ENCODE measurements at regions not wholly inside any gene's neighbourhood (a gene's known extent, or its start where the extent isn't known, plus 50 kb on each side); places are given as distances from the start of the nearest gene placed in this dataset.
A peak's percentile ranks its signal among the peaks of the same experiment; 100 is the strongest.
"Not testable (repeated sequence)": the region's sequence is repeated elsewhere in the genome, so short reads cannot be mapped to it uniquely, and the experiment has no call there.

DNA sequence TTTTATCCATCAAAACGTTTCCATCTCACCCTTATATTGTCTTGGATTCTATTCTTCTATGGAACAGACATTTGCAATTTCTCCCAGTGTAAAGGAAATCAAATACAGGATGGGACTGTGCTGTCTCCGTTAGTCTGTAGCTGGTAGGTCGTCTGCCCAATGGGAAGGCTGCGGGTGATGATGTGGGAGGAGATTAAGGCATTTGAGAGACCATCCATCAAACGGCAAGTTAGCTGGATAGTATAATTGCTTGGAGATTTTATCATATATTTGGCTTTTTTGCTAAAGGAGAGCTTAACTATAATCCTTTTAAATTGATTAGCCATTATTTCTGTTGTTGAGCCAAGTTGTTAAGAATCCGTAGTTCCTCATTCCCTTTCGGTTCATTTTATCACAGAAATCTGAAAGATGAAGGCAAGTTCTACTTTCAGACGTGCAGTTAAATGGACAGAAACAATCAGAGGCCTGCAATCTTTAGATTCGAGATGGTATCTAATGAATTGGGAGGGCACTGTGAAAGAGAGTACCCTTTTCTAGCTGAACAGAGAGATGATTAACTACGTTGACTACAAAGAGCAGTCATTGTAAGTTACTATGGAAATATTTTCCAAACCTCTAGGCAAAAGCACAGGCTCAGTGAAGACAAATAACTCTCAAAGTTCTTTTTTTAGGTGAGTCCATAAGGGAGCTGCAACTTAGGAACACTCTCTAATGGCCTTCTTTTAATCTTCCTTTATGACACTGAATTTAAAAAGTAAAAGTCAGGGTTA is 253.3 kb upstream of the KIAA1217 start:
- DNase-seq (ENCODE audit: low read depth), result no peak

- DNase-seq (ENCODE audit: low read depth), result no peak
Measured at GRCh38 chr10:23965123-23965522, 243.8 kb upstream of the KIAA1217 start.

DNA sequence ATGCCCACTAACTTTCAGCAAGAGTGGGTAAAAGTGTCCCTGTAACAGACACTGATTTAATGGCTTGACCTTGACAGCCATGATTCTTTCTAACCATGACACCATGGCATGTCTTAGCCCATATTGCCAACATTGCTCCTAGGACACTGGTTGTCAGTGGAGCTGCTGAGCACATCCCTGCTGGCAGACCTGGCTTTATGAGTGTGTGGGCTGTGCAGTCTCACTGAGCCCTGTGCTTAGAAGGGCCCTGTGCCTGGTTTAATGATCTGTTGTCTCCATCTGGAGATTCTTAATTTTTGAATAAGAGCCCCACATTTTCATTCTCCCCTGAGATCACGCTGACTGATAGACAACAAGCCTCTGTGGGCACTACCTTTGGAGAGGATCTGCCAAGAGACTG is 243.1 kb upstream of the KIAA1217 start:
- no peak for DNase-seq (ENCODE audit: low read depth)

DNA sequence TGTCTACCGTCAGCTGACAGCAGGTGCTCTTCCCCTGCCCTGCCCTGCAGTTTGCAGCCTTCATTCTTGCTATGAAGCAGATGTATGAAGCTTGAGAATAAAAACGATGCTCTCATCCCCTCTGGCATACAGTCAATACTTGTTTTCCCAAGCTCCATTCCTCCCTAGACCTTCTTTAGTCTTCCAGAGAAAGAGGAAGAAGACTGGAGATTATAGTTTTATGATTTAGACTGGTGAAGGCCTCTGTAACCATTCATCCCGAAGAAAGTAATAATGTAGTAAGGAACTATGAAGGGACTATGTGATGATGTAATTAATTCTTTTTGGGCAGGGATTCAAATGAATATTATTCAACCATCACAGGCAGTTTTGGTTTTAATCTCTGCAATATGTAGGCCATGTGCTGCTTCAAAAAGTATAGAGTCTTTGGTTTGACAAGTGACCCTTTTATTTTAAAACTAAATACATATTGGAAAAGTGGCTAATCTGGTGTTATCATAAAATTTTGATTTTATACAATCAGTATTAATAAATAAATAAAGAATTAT is 242.4 kb upstream of the KIAA1217 start:
- no peak for DNase-seq (ENCODE audit: low read depth)

GRCh38 chr10:23968301-23968700 is 240.6 kb upstream of the KIAA1217 start:
- DNase-seq (ENCODE audit: low read depth), result no peak

GRCh38 chr10:23974746-23975272 is 234.1 kb upstream of the KIAA1217 start:
- no peak for DNase-seq (ENCODE audit: low read depth)

DNA sequence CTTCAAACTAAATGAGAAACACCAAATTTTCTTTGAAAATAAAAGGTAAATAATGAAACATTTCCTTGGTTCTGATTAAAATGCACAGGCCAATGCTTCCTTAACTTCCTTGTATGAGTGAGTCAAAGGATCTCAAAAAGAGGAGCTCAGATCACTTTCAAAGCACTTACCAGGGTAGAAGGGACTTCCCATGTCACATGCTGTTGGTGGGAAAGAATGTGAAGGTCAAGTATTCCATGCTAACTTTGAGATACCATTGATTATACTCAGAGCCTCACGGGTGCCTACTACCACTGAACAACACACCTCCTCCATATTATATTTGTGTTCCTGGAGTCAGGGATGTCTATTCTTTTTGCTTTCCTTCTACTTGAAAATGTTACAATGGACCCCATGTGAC is 233.5 kb upstream of the KIAA1217 start:
- no peak for DNase-seq (ENCODE audit: low read depth)

GRCh38 chr10:23976275-23976674 is 232.7 kb upstream of the KIAA1217 start:
- no peak for DNase-seq (ENCODE audit: low read depth)

- DNase-seq (ENCODE audit: low read depth), result no peak
Measured at GRCh38 chr10:23978317-23978716, 230.6 kb upstream of the KIAA1217 start.

GRCh38 chr10:23980094-23980493 is 228.8 kb upstream of the KIAA1217 start:
- no peak for DNase-seq (ENCODE audit: low read depth)

DNA sequence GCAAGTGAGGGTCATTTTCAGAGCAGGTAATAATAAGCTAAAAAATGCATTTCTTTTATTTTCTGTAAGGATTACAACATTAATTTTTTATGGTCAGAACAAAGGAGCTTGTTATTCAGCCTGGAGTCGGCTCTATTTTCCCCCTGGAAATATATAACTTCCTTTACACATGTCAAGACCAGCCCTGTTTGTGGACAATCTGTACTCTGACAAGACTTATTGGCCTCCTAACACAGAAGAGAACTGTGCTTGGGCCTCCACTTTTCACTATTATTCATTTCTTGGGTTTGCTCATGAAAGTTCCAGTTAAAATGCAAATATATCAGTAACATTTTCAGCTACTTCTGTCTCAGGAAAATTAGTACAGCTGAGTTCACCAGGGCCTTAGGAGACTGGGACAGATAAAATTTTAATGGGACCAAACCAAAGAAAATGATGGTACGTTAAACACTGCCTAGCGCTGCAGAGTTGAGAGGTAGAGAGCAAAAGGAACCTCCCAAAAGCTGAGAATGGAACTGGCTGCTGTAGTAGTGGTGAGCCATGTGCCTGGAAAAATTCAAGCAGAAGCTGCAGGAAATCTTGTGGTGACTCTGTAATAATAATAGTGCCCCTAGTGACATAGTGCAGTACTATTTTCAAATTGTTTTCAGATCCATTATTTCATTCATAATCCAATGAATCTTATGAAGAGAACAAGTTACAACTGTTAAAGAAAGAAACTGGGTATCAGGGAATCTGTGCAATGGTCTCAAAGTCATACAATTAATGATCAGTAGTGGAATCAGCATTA is 227.2 kb upstream of the KIAA1217 start:
- DNase-seq (ENCODE audit: low read depth), result peak; percentile 2

DNA sequence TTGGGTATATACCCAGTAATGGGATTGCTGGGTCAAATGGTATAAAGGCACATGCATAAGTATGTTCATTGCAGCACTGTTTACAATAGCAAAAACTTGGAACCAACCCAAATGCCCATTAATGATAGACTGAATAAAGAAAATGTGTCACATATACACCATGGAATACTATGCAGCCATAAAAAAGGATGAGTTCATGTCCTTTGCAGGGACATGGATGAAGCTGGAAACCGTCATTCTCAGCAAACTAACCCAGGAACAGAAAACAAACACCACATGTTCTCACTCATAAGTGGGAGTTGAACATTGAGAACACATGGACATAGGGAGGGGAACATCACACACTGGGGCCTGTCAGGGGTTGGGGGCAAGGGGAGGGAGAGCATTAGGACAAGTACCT is 224.5 kb upstream of the KIAA1217 start:
- DNase-seq (ENCODE audit: low read depth), result not testable (repeated sequence)

DNA sequence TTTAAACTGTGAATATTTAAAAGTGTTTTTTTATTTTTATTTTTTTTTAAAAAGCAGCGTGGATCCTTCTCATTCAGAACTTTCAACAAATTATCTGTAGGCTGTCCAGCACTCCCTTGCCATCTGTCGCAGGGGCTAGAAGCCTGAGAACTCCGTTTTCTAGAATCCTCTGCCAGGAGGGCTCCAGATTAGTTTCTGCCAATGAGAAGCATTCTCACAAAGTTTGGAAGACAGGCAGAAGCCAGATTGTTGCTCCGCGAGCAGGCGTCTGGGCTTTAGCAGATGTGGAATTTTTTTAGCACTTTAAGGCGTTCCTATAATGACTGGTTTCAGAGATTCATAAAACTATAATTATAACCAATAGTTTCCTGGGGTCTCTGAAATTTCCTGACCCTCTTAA is 220.9 kb upstream of the KIAA1217 start:
- DNase-seq (ENCODE audit: low read depth), result no peak

DNA sequence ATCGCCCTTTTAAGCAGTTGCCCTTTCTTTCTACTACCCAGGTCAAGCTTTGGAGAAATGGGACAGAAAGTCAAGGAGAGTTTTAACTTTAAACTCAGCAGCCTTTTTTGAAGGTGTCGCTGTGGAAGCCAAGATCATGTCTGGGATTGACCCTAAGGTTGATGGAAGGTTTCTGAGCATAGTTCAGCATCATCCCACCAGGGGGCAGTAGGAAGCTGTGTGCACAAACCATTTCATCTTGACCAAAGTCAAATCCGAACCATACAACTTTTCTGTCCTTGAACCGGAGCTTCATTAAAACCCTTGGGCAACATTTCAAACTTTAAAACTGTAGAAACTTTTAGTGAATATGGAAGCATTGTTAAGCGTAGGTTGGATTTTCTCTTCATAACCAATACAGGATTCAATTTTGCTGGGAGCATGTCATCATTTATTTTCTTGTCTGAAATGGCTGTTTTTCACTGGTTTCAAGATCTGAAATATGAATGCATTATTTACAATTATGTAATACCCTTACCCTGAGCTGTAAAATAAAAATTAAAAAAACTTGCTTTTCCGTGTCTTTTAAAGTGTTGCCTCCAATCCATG is 214.4 kb upstream of the KIAA1217 start:
- DNase-seq (ENCODE audit: low read depth), result peak; percentile 58

DNA sequence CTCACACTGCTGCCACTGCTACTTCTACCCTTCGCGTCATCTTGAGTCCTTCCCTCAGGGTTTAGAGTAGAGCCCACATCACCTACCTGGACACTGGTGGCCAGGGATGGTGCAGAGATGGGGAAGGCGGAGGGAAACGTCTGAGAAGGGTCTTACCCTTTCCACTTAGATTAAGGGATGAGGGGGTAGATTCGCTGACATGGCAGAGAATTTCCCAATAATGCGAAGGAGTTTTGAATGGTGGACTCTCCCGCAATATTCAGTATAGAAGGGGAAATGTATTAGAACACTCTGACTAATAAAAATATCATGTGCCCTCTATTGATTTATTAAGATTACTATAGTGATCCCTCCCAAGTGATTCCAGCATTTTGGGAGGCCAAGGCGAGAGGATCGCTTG is 209.5 kb upstream of the KIAA1217 start:
- no peak for DNase-seq (ENCODE audit: low read depth)

- no peak for DNase-seq (ENCODE audit: low read depth)
Measured at GRCh38 chr10:24000271-24000813, 208.6 kb upstream of the KIAA1217 start.

DNA sequence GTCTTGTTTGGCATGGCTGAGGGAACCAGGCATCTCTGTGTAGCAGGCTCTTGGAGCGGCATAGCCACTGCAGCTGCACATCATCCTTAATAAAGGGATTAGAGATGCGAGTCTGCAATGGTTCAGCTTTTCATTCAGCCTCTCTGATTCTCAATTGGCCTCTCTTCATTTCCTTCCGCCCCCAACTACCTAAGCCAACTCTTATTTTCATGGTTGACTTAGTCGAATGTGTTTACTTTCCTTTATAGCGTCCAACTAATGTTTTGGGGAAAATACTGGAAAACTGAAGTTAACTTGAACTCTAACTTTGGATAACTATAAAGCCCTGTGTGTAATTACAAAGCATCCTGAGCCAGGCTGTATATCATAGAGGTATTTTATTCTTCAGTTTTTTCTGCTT is 202.2 kb upstream of the KIAA1217 start:
- no peak for DNase-seq (ENCODE audit: low read depth)

GRCh38 chr10:24007359-24007758 is 201.6 kb upstream of the KIAA1217 start:
- DNase-seq (ENCODE audit: low read depth), result no peak

DNA sequence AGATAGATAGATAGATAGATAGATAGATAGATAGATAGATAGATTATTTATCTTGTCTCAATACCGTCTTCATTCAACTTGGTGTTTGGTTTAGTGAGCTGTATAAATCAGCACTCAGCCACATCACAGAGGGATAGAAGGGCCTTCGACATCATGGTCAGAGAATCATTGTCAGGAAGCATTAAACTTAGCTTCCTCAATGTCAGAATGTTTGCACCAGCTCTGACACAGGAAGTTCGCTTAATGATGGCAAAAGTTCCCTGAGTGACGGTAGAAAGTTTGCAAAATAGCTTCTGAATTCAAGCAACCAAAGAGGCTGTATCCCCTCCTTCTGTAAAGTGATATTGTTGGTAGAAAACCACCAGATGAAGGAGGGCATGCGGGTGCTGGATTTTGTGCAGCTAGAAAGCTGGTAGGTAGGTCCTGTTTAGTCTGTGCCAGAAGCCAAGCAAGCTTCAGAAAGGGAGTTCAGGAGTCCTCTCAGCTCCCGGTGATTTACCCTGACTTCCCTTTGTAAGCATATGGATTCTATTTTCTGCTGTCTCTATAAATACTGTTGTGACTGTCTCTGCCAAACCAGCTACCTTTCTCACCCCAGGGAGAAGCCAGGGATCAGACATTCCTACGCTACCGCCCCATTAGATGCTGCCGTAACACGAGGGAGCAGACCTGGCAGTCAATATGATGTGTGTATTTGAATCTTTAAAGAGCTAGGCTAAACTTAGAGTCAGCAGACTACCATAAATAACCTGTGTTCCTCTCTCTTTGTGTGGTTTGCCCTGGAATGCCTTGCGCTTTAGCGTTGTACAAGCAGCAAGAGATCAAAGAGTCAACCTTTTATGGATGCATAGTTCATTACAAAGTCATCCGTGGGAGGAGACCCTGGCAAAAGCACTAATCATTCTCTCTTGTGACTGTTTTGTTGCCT is 200.5 kb upstream of the KIAA1217 start:
- DNase-seq (ENCODE audit: low read depth), result peak; percentile 2

- no peak for DNase-seq (ENCODE audit: low read depth)
Measured at GRCh38 chr10:24009115-24009514, 199.8 kb upstream of the KIAA1217 start.

DNA sequence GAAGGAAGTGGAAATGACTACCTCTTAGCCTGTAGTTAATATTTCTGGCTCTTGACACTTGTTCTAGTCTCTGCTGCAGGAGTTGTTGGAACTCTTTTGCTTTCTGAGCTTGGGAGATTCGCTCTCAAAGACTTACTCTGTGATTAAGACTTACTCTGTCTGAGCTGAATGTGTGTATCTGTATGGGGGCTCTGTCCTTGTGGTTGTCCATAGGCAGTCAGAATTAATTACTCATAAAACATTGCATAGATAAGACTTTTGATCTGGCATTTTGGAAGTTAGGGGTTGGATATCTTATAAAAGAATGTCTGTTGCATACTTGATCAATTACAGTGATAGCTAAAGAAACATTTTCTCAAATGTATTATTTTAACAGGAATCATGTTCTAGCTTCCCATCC is 199.2 kb upstream of the KIAA1217 start:
- DNase-seq (ENCODE audit: low read depth), result no peak
